ENCODE measurements at regions not wholly inside any gene's neighbourhood (a gene's known extent, or its start where the extent isn't known, plus 50 kb on each side); places are given as distances from the start of the nearest gene placed in this dataset.

GRCh38 chr12:43278541-43278832 lies 273.5 kb downstream of the ADAMTS20 start:
- 77% methylated on average over 3 of the region's 3 CpGs for WGBS
- H3K36me3 ChIP-seq: no peaks in the 10 kb centered on the region
- TF ChIP-seq POLR2AphosphoS5 (IDR thresholded peaks at IDR 0.05) (no peak), CTCF (IDR thresholded peaks at IDR 0.05) (no peak), POLR2A (IDR thresholded peaks at IDR 0.05) (no peak)

GRCh38 chr12:43277651-43278540 lies 274.1 kb downstream of the ADAMTS20 start:
- intact Hi-C loops (cut with DNase I): no loop called here
- TF ChIP-seq POLR2AphosphoS5 (IDR thresholded peaks at IDR 0.05) (no peak), POLR2A (IDR thresholded peaks at IDR 0.05) (no peak), CTCF (IDR thresholded peaks at IDR 0.05) (no peak)
- Histone ChIP-seq H3K9me3 (no peaks in the 10 kb centered on the region), H3K4me1 (replicated peaks) (no peaks in the 10 kb centered on the region), H3K27ac (no peak overlapping the region), H3K36me3 (no peaks in the 10 kb centered on the region), H3K4me3 (no peak overlapping the region), H3K27me3 (replicated peaks; ENCODE audit: insufficient read depth) (no peaks in the 10 kb centered on the region)
- no peak for DNase-seq (ENCODE audit: low spot score)
- WGBS: 54% methylated on average over 7 of the region's 7 CpGs

More at GRCh38 chr12:43278541-43278832, 273.5 kb downstream of the ADAMTS20 start:
- intact Hi-C loops (cut with DNase I): no loop called here
- H3K27me3 ChIP-seq (replicated peaks; ENCODE audit: insufficient read depth): no peaks in the 10 kb centered on the region
- H3K4me1 ChIP-seq (replicated peaks): no peaks in the 10 kb centered on the region
- H3K27ac ChIP-seq: no peak overlapping the region
- no peak overlapping the region for H3K4me3 ChIP-seq
- no peak for DNase-seq (ENCODE audit: low spot score)
- no peaks in the 10 kb centered on the region for H3K9me3 ChIP-seq

GRCh38 chr12:43273467-43273866 lies 278.5 kb downstream of the ADAMTS20 start:
- no peak overlapping the region for H3K27ac ChIP-seq
- H3K36me3 ChIP-seq: no peaks in the 10 kb centered on the region
- intact Hi-C loops (cut with DNase I): no loop called here
- no peaks in the 10 kb centered on the region for H3K9me3 ChIP-seq
- TF ChIP-seq CTCF (IDR thresholded peaks at IDR 0.05): no peak
- no peak for TF ChIP-seq POLR2A (IDR thresholded peaks at IDR 0.05)
- TF ChIP-seq POLR2AphosphoS5 (IDR thresholded peaks at IDR 0.05): no peak
- no peak overlapping the region for H3K4me3 ChIP-seq
- no peaks in the 10 kb centered on the region for H3K4me1 ChIP-seq (replicated peaks)
- DNase-seq (ENCODE audit: low spot score): no peak
- 70% methylated on average over 2 of the region's 2 CpGs for WGBS
- H3K27me3 ChIP-seq (replicated peaks; ENCODE audit: insufficient read depth): no peaks in the 10 kb centered on the region

- H3K36me3 ChIP-seq: no peaks in the 10 kb centered on the region
- no peaks in the 10 kb centered on the region for H3K27me3 ChIP-seq (replicated peaks; ENCODE audit: insufficient read depth)
- no peak overlapping the region for H3K27ac ChIP-seq
- DNase-seq (ENCODE audit: low spot score): no peak
- TF ChIP-seq POLR2A (IDR thresholded peaks at IDR 0.05): no peak
- TF ChIP-seq POLR2AphosphoS5 (IDR thresholded peaks at IDR 0.05): no peak
- TF ChIP-seq CTCF (IDR thresholded peaks at IDR 0.05): no peak
- H3K4me3 ChIP-seq: no peak overlapping the region
- no peaks in the 10 kb centered on the region for H3K4me1 ChIP-seq (replicated peaks)
- no peaks in the 10 kb centered on the region for H3K9me3 ChIP-seq
- intact Hi-C loops (cut with DNase I): no loop called here
- WGBS: 46% methylated on average over 2 of the region's 2 CpGs
Measured at GRCh38 chr12:43271659-43272058, 280.3 kb downstream of the ADAMTS20 start.

- H3K9me3 ChIP-seq: no peaks in the 10 kb centered on the region
- H3K27ac ChIP-seq: no peak overlapping the region
- WGBS: 67% methylated on average over 3 of the region's 3 CpGs
- intact Hi-C loops (cut with DNase I): no loop called here
- no peak overlapping the region for H3K4me3 ChIP-seq
- no peak for DNase-seq (ENCODE audit: low spot score)
- no peaks in the 10 kb centered on the region for H3K4me1 ChIP-seq (replicated peaks)
- no peaks in the 10 kb centered on the region for H3K27me3 ChIP-seq (replicated peaks; ENCODE audit: insufficient read depth)
- H3K36me3 ChIP-seq: no peaks in the 10 kb centered on the region
- TF ChIP-seq POLR2AphosphoS5 (IDR thresholded peaks at IDR 0.05): no peak
- TF ChIP-seq POLR2A (IDR thresholded peaks at IDR 0.05): no peak
- TF ChIP-seq CTCF (IDR thresholded peaks at IDR 0.05): no peak
Measured at GRCh38 chr12:43267818-43268217, 284.2 kb downstream of the ADAMTS20 start.

Measured in prostate gland (tissue), 2 donors.